Gastrocnemius medialis (tissue), 4 donors: ENCODE measurements at regions not wholly inside any gene's neighbourhood (a gene's known extent, or its start where the extent isn't known, plus 50 kb on each side); places are given as distances from the start of the nearest gene placed in this dataset.

ENCODE experiments used
- ATAC-seq, 2 donors: fragments of 150-250 bp; one replicate each; pipeline ENCODE4 v1.9.1; 2016
- DNase-seq, 2 donors: peaks; one replicate each; pipeline ENCODE4 v3.0.0-alpha.2; 2019
- H3K27ac ChIP-seq, 4 donors: fragments of 200-600 bp; sonication (generic); 1 replicate in 1 of 4; 2 replicates in 3 of 4; pipeline ENCODE4 v1.5.1; 2016 to 2018; ENCODE audit warnings: mild to moderate bottlenecking in 2 of 4, moderate library complexity in 1 of 4
- H3K27me3 ChIP-seq, 3 donors: fragments of 200-600 bp; sonication (generic) in 2 of 3; 1 replicate in 1 of 3; 2 replicates in 2 of 3; pipeline versions ENCODE4 v1.5.1 to v1.6.0; 2016 to 2019; ENCODE audit warnings: mild to moderate bottlenecking in 1 of 3, moderate library complexity in 1 of 3
- H3K36me3 ChIP-seq, 2 donors: fragments of 200-600 bp; sonication (generic) in 1 of 2; one replicate each; pipeline ENCODE4 v1.5.1; 2017 to 2018
- H3K4me1 ChIP-seq, 2 donors: fragments of 200-600 bp; sonication (generic) in 1 of 2; one replicate each; pipeline ENCODE4 v1.5.1; 2016 to 2017; ENCODE audit warnings: mild to moderate bottlenecking in 2 of 2
- H3K4me3 ChIP-seq, 4 donors: fragments of 200-600 bp; sonication (generic) in 3 of 4; 1 replicate in 1 of 4; 2 replicates in 3 of 4; pipeline ENCODE4 v1.5.1; 2016 to 2019; ENCODE audit warnings: mild to moderate bottlenecking in 2 of 4
- H3K9me3 ChIP-seq, 3 donors: fragments of 200-600 bp; sonication (generic) in 2 of 3; 1 replicate in 1 of 3; 2 replicates in 2 of 3; pipeline ENCODE4 v1.5.1; 2016 to 2019
- POLR2A ChIP-seq, 2 donors: fragments of 450-650 bp; IDR thresholded peaks; one replicate each; pipeline ENCODE4 v1.6.1; 2017; ENCODE audit warnings: antibody characterized with exemption in 2 of 2, mild to moderate bottlenecking in 2 of 2, moderate library complexity in 2 of 2
- in situ Hi-C, 4 donors: fragments of 200-750 bp; cut with MboI; loops; one replicate each; pipeline versions ENCODE4 v1.15.0 to v1.8.0; 2017; ENCODE audit warnings: low sequenced_read_pairs in 4 of 4
- intact Hi-C: fragments of 100-400 bp; cut with DNase I; formaldehyde crosslinking; loops from one replicate; pipeline ENCODE4 v1.15.1; 2023; ENCODE audit warnings: low total_unique reads
- TF ChIP-seq, protein P1 (sequence below), 5 experiments: fragments of 450-650 bp in 3 of 5; fragments of 200-600 bp in 2 of 5; sonication (generic) in 2 of 5; IDR thresholded peaks in 4 of 5; conservative IDR thresholded peaks in 1 of 5; 1 replicate in 4 of 5; 2 replicates in 1 of 5; pipeline ENCODE4 v1.5.1; 2016 to 2019; ENCODE audit warnings: antibody characterized with exemption in 5 of 5, mild to moderate bottlenecking in 3 of 5, moderate library complexity in 3 of 5

DNA sequence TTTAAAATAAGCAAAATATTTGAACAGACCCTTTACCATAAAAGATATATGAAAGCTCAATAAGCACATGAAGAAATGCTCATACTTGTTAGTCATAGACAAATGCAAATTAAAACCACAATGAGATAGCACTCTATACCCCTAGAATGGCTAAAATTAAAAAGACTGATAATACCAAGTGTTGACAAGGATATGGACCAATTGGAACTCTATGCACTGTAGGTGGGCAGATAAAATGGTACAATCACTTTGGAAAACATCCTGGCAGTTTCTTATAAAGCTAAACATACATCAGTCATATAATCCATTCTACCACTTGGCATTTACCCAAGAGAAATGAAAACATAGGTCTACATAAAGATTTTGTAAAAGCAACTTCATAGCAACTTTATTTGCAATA is 293.0 kb upstream of the TLE3 start:
- TF ChIP-seq, protein P1, sequence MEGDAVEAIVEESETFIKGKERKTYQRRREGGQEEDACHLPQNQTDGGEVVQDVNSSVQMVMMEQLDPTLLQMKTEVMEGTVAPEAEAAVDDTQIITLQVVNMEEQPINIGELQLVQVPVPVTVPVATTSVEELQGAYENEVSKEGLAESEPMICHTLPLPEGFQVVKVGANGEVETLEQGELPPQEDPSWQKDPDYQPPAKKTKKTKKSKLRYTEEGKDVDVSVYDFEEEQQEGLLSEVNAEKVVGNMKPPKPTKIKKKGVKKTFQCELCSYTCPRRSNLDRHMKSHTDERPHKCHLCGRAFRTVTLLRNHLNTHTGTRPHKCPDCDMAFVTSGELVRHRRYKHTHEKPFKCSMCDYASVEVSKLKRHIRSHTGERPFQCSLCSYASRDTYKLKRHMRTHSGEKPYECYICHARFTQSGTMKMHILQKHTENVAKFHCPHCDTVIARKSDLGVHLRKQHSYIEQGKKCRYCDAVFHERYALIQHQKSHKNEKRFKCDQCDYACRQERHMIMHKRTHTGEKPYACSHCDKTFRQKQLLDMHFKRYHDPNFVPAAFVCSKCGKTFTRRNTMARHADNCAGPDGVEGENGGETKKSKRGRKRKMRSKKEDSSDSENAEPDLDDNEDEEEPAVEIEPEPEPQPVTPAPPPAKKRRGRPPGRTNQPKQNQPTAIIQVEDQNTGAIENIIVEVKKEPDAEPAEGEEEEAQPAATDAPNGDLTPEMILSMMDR (IDR thresholded peaks at IDR 0.05 in 4 of 5, conservative IDR thresholded peaks at IDR 0.05 in 1 of 5) = no peak
- no peak for TF ChIP-seq POLR2A (IDR thresholded peaks at IDR 0.05)
- H3K9me3 ChIP-seq = no peaks in the 10 kb centered on the region
- no peaks in the 10 kb centered on the region for H3K36me3 ChIP-seq
- DNase-seq (no peak), ATAC-seq (no peak)
- in situ Hi-C loops (no loop called here), intact Hi-C loops (no loop called here)
- H3K27ac ChIP-seq = no peak overlapping the region
- H3K27me3 ChIP-seq = no peaks in the 10 kb centered on the region
- no peak overlapping the region for H3K4me3 ChIP-seq
- no peaks in the 10 kb centered on the region for H3K4me1 ChIP-seq

GRCh38 chr15:70387993-70388392 is 290.3 kb upstream of the TLE3 start:
- TF ChIP-seq, protein P1 (IDR thresholded peaks at IDR 0.05 in 4 of 5, conservative IDR thresholded peaks at IDR 0.05 in 1 of 5) = no peak
- TF ChIP-seq POLR2A (IDR thresholded peaks at IDR 0.05) = no peak
- ATAC-seq (no peak), DNase-seq (no peak)
- Histone ChIP-seq H3K27ac (no peak overlapping the region), H3K36me3 (no peaks in the 10 kb centered on the region), H3K4me3 (no peak overlapping the region), H3K4me1 (no peaks in the 10 kb centered on the region), H3K27me3 (no peaks in the 10 kb centered on the region), H3K9me3 (no peaks in the 10 kb centered on the region)
- in situ Hi-C loops (no loop called here), intact Hi-C loops (no loop called here)

DNA sequence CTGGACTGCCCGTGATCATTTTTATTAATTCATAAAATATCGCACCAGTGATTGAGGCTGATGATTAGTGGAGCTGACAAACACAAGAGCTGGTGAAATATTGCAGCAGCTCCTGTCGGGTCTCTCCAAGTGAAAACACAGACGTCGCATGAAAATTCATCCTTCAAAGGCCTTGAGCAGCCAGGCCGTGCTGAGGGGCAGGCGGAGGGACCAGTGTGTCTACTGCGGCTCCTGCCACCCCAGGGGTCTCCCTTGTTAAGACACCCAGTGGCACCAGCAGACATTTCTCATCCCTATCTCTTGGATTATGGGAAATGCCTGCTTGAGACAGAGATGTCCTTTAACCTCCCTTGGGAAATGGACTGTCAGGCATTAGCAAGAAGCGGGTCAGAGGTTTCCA is 289.4 kb upstream of the TLE3 start:
- no peak overlapping the region for H3K4me3 ChIP-seq
- intact Hi-C loops (no loop called here), in situ Hi-C loops (no loop called here)
- DNase-seq (no peak), ATAC-seq (no peak)
- H3K27ac ChIP-seq = no peak overlapping the region
- TF ChIP-seq POLR2A (IDR thresholded peaks at IDR 0.05) = no peak
- TF ChIP-seq, protein P1 (IDR thresholded peaks at IDR 0.05 in 4 of 5, conservative IDR thresholded peaks at IDR 0.05 in 1 of 5) = no peak
- no peaks in the 10 kb centered on the region for H3K36me3 ChIP-seq
- no peaks in the 10 kb centered on the region for H3K4me1 ChIP-seq
- H3K9me3 ChIP-seq = no peaks in the 10 kb centered on the region
- H3K27me3 ChIP-seq = no peaks in the 10 kb centered on the region

GRCh38 chr15:70385711-70386110 is 288.0 kb upstream of the TLE3 start:
- DNase-seq = no peak
- H3K27ac ChIP-seq = no peak overlapping the region
- no peaks in the 10 kb centered on the region for H3K27me3 ChIP-seq
- in situ Hi-C loops = no loop called here
- no peaks in the 10 kb centered on the region for H3K9me3 ChIP-seq
- no peaks in the 10 kb centered on the region for H3K36me3 ChIP-seq
- TF ChIP-seq, protein P1 (IDR thresholded peaks at IDR 0.05 in 4 of 5, conservative IDR thresholded peaks at IDR 0.05 in 1 of 5) = no peak
- TF ChIP-seq POLR2A (IDR thresholded peaks at IDR 0.05) = no peak
- no peak for ATAC-seq
- H3K4me1 ChIP-seq = no peaks in the 10 kb centered on the region
- H3K4me3 ChIP-seq = no peak overlapping the region
- intact Hi-C loops = no loop called here

GRCh38 chr15:70385052-70385451 is 287.3 kb upstream of the TLE3 start:
- ATAC-seq (no peak), DNase-seq (no peak)
- Histone ChIP-seq H3K36me3 (no peaks in the 10 kb centered on the region), H3K9me3 (no peaks in the 10 kb centered on the region), H3K27ac (no peak overlapping the region), H3K27me3 (no peaks in the 10 kb centered on the region), H3K4me3 (no peak overlapping the region), H3K4me1 (no peaks in the 10 kb centered on the region)
- TF ChIP-seq, protein P1 (IDR thresholded peaks at IDR 0.05 in 4 of 5, conservative IDR thresholded peaks at IDR 0.05 in 1 of 5) = no peak
- TF ChIP-seq POLR2A (IDR thresholded peaks at IDR 0.05) = no peak
- in situ Hi-C loops = no loop called here
- intact Hi-C loops = no loop called here
